ENCODE measurements at regions not wholly inside any gene's neighbourhood (a gene's known extent, or its start where the extent isn't known, plus 50 kb on each side); places are given as distances from the start of the nearest gene placed in this dataset.

GRCh38 chr7:10815546-10815945 is 158.1 kb upstream of the PHF14 start:
- Histone ChIP-seq H3K4me3 (ENCODE audit: low read depth, low read length) (no peak overlapping the region), H3K4me2 (ENCODE audit: low read length) (no peak overlapping the region), H3K27ac (no peak overlapping the region), H3K9ac (no peak overlapping the region), H3K9me3 (ENCODE audit: control insufficient read depth, low read length) (no peaks in the 10 kb centered on the region), H3K79me2 (no peaks in the 10 kb centered on the region), H2AFZ (no peak overlapping the region), H3K4me1 (no peaks in the 10 kb centered on the region), H3K27me3 (ENCODE audit: control insufficient read depth, insufficient read depth, low read length) (no peaks in the 10 kb centered on the region), H3K36me3 (ENCODE audit: control insufficient read depth, insufficient read depth, low read length) (no peaks in the 10 kb centered on the region)
- TF ChIP-seq CTCF (IDR thresholded peaks at IDR 0.05): no peak

- H3K9me3 ChIP-seq (ENCODE audit: control insufficient read depth, low read length): no peaks in the 10 kb centered on the region
- H3K4me1 ChIP-seq: no peaks in the 10 kb centered on the region
- H3K4me3 ChIP-seq (ENCODE audit: low read depth, low read length): no peak overlapping the region
- H3K79me2 ChIP-seq: no peaks in the 10 kb centered on the region
- H3K27me3 ChIP-seq (ENCODE audit: control insufficient read depth, insufficient read depth, low read length): no peaks in the 10 kb centered on the region
- no peak overlapping the region for H3K4me2 ChIP-seq (ENCODE audit: low read length)
- H3K27ac ChIP-seq: no peak overlapping the region
- no peak overlapping the region for H2AFZ ChIP-seq
- no peaks in the 10 kb centered on the region for H3K36me3 ChIP-seq (ENCODE audit: control insufficient read depth, insufficient read depth, low read length)
- no peak for TF ChIP-seq CTCF (IDR thresholded peaks at IDR 0.05)
- H3K9ac ChIP-seq: no peak overlapping the region
Measured at GRCh38 chr7:10821156-10821555, 152.5 kb upstream of the PHF14 start.

GRCh38 chr7:10824154-10824553 is 149.5 kb upstream of the PHF14 start:
- Histone ChIP-seq H3K4me3 (ENCODE audit: low read depth, low read length) (no peak overlapping the region), H3K4me1 (no peaks in the 10 kb centered on the region), H3K9ac (no peak overlapping the region), H3K36me3 (ENCODE audit: control insufficient read depth, insufficient read depth, low read length) (no peaks in the 10 kb centered on the region), H3K9me3 (ENCODE audit: control insufficient read depth, low read length) (no peaks in the 10 kb centered on the region), H3K27ac (no peak overlapping the region), H2AFZ (no peak overlapping the region), H3K4me2 (ENCODE audit: low read length) (no peak overlapping the region), H3K27me3 (ENCODE audit: control insufficient read depth, insufficient read depth, low read length) (no peaks in the 10 kb centered on the region), H3K79me2 (no peaks in the 10 kb centered on the region)
- TF ChIP-seq CTCF (IDR thresholded peaks at IDR 0.05): no peak

- Histone ChIP-seq H3K4me2 (ENCODE audit: low read length) (no peak overlapping the region), H3K4me1 (no peaks in the 10 kb centered on the region), H3K27ac (no peak overlapping the region), H3K9ac (no peak overlapping the region), H3K27me3 (ENCODE audit: control insufficient read depth, insufficient read depth, low read length) (no peaks in the 10 kb centered on the region), H3K4me3 (ENCODE audit: low read depth, low read length) (no peak overlapping the region), H3K36me3 (ENCODE audit: control insufficient read depth, insufficient read depth, low read length) (no peaks in the 10 kb centered on the region), H3K79me2 (no peaks in the 10 kb centered on the region), H2AFZ (no peak overlapping the region), H3K9me3 (ENCODE audit: control insufficient read depth, low read length) (no peaks in the 10 kb centered on the region)
- TF ChIP-seq CTCF (IDR thresholded peaks at IDR 0.05): no peak
Measured at GRCh38 chr7:10838228-10838627, 135.4 kb upstream of the PHF14 start.

- Histone ChIP-seq H3K27ac (no peak overlapping the region), H3K4me2 (ENCODE audit: low read length) (no peak overlapping the region)
Measured at GRCh38 chr7:10845225-10845624, 128.4 kb upstream of the PHF14 start.

More at GRCh38 chr7:10845225-10845624, 128.4 kb upstream of the PHF14 start:
- Histone ChIP-seq H3K4me1 (no peaks in the 10 kb centered on the region), H3K4me3 (ENCODE audit: low read depth, low read length) (no peak overlapping the region), H3K9me3 (ENCODE audit: control insufficient read depth, low read length) (no peaks in the 10 kb centered on the region), H3K9ac (no peak overlapping the region), H3K27me3 (ENCODE audit: control insufficient read depth, insufficient read depth, low read length) (no peaks in the 10 kb centered on the region), H3K79me2 (no peaks in the 10 kb centered on the region), H2AFZ (no peak overlapping the region), H3K36me3 (ENCODE audit: control insufficient read depth, insufficient read depth, low read length) (no peaks in the 10 kb centered on the region)
- TF ChIP-seq CTCF (IDR thresholded peaks at IDR 0.05): no peak

Data from parathyroid adenoma (tissue), 2 donors.